ENCODE measurements at regions not wholly inside any gene's neighbourhood (a gene's known extent, or its start where the extent isn't known, plus 50 kb on each side); places are given as distances from the start of the nearest gene placed in this dataset.

DNA sequence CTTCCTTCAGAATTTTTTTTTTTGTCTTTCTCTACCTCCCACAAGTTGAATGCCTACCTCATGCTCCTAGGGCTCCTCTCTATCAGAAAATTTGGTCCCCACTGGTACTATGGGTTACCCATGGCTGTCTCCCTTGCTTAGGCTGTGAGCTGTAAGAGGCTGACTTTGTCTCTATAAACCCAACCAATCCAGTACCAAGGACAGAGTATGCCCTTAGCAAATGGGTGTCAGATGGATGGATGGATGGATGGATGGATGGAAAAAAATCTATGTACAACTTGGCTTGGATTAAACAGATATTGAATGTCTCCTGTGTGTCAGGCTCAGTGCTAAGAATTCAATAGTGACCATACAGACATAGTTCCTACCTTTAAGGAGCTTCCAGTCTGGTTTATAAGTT, 398.2 kb upstream of the TRPC7 start:
- TF ChIP-seq, protein P1, sequence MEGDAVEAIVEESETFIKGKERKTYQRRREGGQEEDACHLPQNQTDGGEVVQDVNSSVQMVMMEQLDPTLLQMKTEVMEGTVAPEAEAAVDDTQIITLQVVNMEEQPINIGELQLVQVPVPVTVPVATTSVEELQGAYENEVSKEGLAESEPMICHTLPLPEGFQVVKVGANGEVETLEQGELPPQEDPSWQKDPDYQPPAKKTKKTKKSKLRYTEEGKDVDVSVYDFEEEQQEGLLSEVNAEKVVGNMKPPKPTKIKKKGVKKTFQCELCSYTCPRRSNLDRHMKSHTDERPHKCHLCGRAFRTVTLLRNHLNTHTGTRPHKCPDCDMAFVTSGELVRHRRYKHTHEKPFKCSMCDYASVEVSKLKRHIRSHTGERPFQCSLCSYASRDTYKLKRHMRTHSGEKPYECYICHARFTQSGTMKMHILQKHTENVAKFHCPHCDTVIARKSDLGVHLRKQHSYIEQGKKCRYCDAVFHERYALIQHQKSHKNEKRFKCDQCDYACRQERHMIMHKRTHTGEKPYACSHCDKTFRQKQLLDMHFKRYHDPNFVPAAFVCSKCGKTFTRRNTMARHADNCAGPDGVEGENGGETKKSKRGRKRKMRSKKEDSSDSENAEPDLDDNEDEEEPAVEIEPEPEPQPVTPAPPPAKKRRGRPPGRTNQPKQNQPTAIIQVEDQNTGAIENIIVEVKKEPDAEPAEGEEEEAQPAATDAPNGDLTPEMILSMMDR (IDR thresholded peaks at IDR 0.05): no peak
- TF ChIP-seq POLR2A (IDR thresholded peaks at IDR 0.05): no peak
